GOT3 (cell line): ENCODE measurements at regions not wholly inside any gene's neighbourhood (a gene's known extent, or its start where the extent isn't known, plus 50 kb on each side); places are given as distances from the start of the nearest gene placed in this dataset.
"Not testable (repeated sequence)": the region's sequence is repeated elsewhere in the genome, so short reads cannot be mapped to it uniquely, and the experiment has no call there.

Experiments used
- DNase-seq: peaks from one replicate; lab custom pipeline; 2025; ENCODE audit warnings: mixed read lengths; lab: John Stamatoyannopoulos, UW

DNA sequence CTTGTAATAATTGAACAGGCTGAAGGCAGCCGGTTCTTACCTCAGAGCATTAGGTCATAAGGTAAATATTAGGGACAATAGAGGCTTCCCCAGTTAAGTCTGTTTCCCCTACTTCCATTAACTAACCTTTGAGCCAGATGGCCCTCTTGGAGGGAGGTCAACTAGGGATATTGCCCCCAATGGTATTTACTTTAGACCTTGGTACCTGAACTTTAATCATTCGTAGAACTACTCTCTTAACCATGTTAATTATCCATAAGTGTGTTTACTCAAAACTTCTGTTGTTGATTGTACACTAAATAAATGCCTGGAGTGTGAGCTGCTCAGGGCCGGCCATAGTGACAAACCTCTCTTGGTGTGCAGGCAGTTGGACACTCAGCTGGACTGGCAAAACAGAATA, 1843.5 kb upstream of the AGA start:
- no peak for DNase-seq

DNA sequence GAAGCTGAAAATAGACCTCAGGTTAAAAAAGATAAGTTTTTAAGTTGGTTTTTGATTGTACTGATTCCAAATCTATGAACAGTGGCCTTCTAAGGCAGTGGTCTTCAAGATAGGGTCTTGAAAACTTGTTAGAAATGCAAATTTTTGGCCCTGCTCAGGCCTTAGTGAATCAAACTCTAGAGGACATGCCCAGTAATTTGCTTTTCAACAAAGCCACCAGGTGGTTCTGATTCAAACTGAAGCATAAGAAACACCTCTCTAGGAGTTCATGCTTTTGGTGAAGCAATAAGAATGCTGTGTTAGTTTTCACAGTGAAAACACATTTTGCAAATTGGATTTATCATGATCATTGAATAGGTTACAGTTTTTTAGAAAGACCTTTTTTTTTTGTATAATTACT, 1849.4 kb upstream of the AGA start:
- DNase-seq, result no peak

DNA sequence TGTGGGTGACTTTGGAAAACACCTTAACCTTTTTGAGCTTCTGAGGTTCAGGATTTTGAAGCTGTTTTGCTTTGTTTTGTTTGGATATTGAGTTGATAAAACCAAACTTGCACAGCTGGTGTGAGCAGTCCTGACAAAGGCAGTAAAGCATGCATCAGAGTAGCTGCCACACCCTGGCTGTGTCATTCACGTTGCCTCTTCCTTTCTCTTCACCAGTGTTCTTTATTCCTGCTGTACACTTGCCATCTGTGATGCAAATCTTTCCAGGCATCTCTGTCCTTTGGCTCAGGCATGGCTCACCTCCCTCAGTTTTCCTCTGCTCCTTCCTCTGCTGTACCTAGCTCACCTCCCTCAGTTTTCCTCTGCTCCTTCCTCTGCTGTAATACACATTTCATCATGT, 1850.2 kb upstream of the AGA start:
- no peak for DNase-seq

GRCh38 chr4:179307297-179308136, 1865.3 kb upstream of the AGA start:
- DNase-seq, result no peak

GRCh38 chr4:179313823-179314222, 1871.6 kb upstream of the AGA start:
- no peak for DNase-seq

- no peak for DNase-seq
These were observed 1882.9 kb upstream of the AGA start for GRCh38 chr4:179325181-179325580.

DNA sequence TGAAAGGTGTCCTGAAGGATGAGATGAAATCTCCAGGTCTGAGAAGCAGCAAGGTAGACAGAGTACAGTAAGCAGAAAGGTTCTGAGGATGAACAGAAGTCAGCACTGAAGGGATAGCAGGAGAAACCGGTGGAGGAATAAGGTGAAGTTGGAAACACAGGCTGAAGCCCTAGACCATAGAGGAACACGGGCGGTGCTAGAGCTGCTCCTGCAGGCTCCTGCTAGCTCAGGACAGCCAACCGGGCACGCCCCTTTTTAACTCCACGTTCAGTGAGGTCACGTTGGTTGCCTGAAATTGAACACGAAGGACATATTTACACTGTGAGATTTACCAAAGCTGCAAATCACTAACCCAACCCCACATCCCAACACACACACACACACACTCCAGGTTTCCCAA, 1886.4 kb upstream of the AGA start:
- DNase-seq, result no peak

- DNase-seq, result no peak
These were observed 1889.1 kb upstream of the AGA start for GRCh38 chr4:179331362-179331761.

DNA sequence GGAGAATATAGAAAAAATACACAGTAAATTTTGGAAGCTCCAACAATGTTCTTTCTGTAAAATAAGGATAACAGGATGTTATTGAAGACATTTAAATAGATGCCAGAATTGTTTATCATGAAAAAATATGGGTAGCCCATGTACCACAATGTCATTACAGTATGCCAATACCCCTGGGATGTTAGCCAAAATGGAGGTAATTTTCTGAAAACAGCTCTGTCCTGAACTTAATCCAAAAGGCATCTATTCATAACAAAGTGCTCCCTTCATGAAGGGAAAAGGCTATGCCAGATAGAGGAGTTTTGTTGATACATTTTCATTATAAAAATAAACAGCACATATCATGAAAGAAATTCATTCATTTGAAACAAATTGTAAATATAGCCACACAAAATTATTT, 1902.6 kb upstream of the AGA start:
- DNase-seq, result no peak

DNA sequence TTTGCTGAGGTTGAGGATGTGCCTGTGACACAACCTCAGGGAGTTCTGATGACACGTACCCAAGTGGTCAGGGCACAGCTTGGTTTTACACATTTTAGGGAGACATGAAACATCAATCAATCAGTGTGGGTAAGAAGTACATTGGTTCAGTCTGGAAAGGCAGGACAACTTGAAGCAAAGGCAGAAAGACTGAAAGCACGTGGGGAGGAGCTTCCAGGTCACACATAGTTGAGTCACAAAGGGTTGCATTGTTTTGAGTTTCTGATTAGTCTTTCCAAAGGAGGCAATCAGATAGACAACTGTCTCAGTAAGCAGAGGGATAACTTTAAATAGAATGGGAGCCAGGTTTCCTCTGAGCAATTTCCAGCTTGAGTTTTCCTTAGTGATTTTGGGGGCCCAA, 1910.0 kb upstream of the AGA start:
- DNase-seq, result no peak

GRCh38 chr4:179353786-179354185, 1911.5 kb upstream of the AGA start:
- DNase-seq, result no peak

GRCh38 chr4:179361978-179362486, 1919.8 kb upstream of the AGA start:
- no peak for DNase-seq

DNA sequence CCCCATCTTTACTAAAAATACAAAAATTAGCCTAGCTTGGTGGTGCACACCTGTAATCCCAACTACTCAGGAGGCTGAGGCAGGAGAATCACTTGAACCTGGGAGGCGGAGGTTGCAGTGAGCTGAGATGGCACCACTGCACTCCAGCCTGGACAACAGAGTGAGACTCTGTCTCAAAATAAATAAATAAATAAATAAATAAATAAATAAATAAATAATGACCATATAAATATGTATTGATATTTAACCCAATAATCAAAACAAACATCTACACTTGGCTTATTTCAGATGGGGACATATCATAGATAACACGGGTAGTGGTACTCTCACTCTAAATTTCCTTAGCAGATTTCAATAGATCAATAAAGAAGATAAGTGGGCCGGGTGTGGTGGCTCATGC, 1923.7 kb upstream of the AGA start:
- DNase-seq, result not testable (repeated sequence)

DNA sequence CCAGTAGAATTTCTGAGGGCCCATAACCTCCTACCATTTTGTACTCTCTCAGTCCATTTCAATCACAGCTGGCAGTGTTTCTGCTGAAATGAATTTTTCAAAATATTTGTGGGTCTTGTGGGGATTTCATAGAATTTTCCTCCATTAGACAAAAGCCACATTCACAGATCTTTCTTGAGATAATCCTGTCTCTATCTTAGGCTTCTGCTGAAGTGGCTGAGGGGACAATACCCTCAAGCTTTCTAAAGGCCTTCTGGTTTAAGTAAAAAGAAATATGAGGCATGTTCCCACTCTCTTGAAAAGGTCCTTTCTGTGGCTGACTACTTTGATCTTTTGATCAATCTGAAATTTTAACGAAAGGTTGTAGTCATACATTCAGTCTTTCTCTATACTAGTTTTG, 1930.0 kb upstream of the AGA start:
- DNase-seq, result no peak

DNA sequence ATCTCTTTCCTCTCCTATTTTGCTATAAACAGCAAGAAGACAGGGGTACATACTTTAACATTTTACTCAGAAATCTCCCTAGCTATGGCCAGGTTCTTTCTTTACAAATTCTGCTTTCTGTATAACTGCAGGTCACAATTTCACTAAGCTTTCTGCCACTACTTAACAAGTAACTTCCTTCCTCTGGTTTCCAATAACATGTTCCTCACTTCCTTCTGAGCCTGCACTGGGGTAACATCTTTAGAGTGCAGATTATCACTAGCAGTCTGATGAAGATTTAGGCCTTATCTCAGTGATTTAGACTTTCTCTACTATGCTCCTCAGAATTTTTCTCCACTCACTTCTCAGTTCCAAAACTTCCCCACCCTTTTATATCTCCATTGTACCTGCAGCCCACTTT, 1930.5 kb upstream of the AGA start:
- DNase-seq, result no peak

DNA sequence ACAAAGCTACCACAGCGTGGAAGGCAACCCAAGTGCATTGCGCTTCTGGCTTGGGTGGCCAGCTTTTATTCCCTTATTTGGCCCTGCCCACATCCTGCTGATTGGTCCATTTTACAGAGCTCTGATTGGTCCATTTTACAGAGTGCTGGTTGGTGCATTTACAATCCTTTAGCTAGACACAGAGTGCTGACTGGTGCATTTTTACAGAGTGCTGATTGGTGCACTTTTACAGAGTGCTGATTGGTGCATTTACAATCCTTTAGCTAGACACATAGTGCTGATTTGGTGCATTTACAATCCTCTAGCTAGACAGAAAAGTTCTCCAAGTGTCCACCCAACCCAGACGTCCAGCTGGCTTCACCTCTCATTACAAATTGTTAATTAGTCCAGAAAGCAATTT, 1936.6 kb upstream of the AGA start:
- DNase-seq, result not testable (repeated sequence)

DNA sequence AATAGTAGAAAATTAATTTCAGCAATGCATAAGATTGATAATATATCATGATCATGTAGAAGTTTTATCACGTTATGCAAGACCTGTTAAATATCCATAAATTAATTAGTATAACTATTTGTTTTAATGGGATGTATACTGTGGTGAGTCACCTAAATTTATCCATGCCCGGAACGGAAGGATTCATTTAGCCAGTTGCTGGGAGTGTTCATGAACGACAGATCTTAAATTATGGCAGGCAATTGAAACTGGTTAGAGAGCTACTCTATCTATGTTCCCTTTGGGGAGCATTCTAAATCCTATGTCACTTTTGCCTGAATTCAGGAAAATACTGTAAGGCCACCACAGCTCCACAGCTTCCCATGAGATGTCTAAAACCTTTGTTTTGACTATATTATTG, 1950.5 kb upstream of the AGA start:
- no peak for DNase-seq

GRCh38 chr4:179398414-179398813, 1956.2 kb upstream of the AGA start:
- DNase-seq, result no peak

- DNase-seq, result no peak
These were observed 1957.0 kb upstream of the AGA start for GRCh38 chr4:179399054-179399782.

DNA sequence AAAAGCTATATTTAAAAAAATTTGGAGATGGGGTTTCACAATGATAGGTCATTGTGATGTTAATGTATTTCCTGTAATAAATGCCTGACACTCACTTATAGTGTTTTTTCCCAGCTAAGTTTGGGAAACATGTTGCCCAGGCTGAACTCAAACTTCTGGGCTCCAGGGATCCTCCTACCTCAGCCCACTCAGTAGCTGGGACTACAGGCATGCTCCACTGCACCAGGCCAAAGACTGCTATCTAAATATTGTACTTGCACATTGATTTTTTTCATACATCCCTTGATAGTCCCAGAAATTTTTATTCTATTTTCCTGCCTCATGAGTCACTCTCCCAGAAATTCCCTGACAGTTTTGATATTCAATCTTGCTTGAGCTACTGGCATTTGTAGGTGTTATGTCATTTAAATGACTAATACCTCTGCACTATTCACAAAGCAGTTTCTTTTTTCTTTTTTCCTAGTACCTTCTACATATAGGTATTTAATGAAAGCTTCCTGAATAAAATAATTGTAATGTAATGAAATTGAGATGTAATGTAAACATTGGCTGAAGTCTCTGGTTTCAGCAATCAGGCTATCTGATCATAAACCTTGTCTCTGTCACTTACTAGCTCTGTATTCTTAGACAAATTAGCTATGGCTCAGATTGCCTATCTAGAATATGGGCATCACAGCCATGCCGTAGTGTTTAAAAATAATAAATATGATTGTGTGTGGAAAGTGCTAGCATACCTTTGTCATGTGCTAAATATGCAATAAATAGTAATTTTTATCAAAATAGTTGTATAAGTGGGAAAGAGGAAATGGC, 1973.0 kb upstream of the AGA start:
- no peak for DNase-seq

DNA sequence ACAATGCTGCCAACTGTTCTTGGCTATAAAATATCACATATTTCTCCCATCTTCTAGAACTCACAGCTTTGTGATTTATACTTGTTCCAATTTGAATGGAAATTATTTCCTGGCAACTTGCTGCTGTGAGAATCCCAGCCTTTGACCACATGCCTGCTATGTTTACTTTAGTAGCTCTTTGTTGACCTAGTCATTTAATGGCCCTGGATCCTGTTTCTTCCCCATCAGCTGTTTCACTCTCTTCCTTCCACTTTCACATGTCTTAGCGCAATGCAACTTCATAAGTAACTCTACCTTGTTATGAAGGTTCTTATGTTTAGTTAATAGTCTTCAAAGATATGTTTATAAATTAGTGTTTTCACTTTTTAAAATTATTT, 1973.6 kb upstream of the AGA start:
- DNase-seq, result no peak

GRCh38 chr4:179417357-179417756, 1975.1 kb upstream of the AGA start:
- no peak for DNase-seq

DNA sequence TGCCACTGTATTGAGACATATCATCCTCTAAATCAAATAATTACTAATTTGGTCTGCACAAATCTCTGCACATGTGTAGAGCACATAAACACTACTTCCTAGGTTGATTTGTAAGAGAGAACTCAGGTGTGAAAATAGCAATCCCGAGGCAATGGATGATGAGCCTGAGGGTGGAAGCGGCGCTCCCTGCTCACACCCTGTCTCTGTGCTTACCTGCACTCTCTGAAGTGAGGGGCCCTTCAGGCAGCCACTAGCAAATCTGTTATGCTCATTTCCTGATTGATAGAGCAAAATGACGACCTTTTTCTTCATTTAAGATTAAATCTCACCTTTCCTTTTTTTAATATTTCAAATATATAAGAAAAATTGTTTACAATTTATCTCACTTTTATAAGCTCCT, 1995.7 kb upstream of the AGA start:
- no peak for DNase-seq
